HepG2 (cell line): ENCODE measurements at regions not wholly inside any gene's neighbourhood (a gene's known extent, or its start where the extent isn't known, plus 50 kb on each side); places are given as distances from the start of the nearest gene placed in this dataset.

Experiments used
- ATAD3A ChIP-seq: sonication (generic); formaldehyde crosslinking; IDR thresholded peaks from 2 replicates; pipeline ENCODE4 v1.4.0; 2020; ENCODE audit warnings: missing genetic modification reagents
- FOXA1 ChIP-seq, 2 experiments: fragments of 450-650 bp in 1 of 2; sonication (generic) in 1 of 2; formaldehyde crosslinking in 1 of 2; IDR thresholded peaks; 2 replicates each; pipeline versions ENCODE4 v1.4.0 to v1.6.1; 2016 to 2020; ENCODE audit warnings: missing genetic modification reagents in 1 of 2
- GABPA ChIP-seq, 2 experiments: IDR thresholded peaks; 2 replicates each; pipeline ENCODE4 v1.6.1; 2011 to 2016; ENCODE audit warnings: low read depth in 2 of 2, low read length in 1 of 2, missing biosample characterization in 1 of 2, missing genetic modification characterization in 1 of 2
- HOXA3 ChIP-seq: sonication (generic); formaldehyde crosslinking; IDR thresholded peaks from 2 replicates; pipeline ENCODE4 v1.5.0; 2020; ENCODE audit warnings: missing genetic modification reagents
- IRF2 ChIP-seq: IDR thresholded peaks from 2 replicates; pipeline ENCODE4 v1.6.1; 2018; ENCODE audit warnings: missing genetic modification reagents, missing compliant biosample characterization
- NFATC3 ChIP-seq: sonication (generic); formaldehyde crosslinking; IDR thresholded peaks from 2 replicates; pipeline ENCODE4 v1.5.1; 2020; ENCODE audit warnings: mild to moderate bottlenecking, missing genetic modification reagents
- PBX2 ChIP-seq: IDR thresholded peaks from 2 replicates; pipeline ENCODE4 v1.6.1; 2016; ENCODE audit warnings: control low read depth
- PHB2 ChIP-seq: fragments of 450-650 bp; IDR thresholded peaks from 2 replicates; pipeline ENCODE4 v1.6.1; 2018; ENCODE audit not compliant: partially characterized antibody
- RBFOX2 ChIP-seq: fragments of 200-400 bp; formaldehyde crosslinking; IDR thresholded peaks from 2 replicates; pipeline ENCODE4 v1.6.1; 2017; ENCODE audit warnings: low read depth, mild to moderate bottlenecking, low read length
- REL ChIP-seq: sonication (generic); formaldehyde crosslinking; conservative IDR thresholded peaks from 2 replicates; pipeline ENCODE4 v1.8.0; 2022; ENCODE audit warnings: mild to moderate bottlenecking, missing genetic modification reagents, moderate library complexity
- ZNF10 ChIP-seq: sonication (generic); formaldehyde crosslinking; IDR thresholded peaks from 2 replicates; pipeline ENCODE4 v1.4.0; 2020; ENCODE audit warnings: mild to moderate bottlenecking, low read depth, missing genetic modification reagents, borderline replicate concordance
- ZNF142 ChIP-seq: sonication (generic); formaldehyde crosslinking; IDR thresholded peaks from 2 replicates; pipeline ENCODE4 v1.4.0; 2020; ENCODE audit warnings: missing genetic modification reagents
- ZNF224 ChIP-seq: sonication (generic); formaldehyde crosslinking; IDR thresholded peaks from 2 replicates; pipeline ENCODE4 v1.5.0; 2020; ENCODE audit warnings: mild to moderate bottlenecking, missing genetic modification reagents
- ZNF232 ChIP-seq: sonication (generic); formaldehyde crosslinking; IDR thresholded peaks from 2 replicates; pipeline ENCODE4 v1.4.0; 2020; ENCODE audit warnings: missing genetic modification reagents, borderline replicate concordance
- ZNF44 ChIP-seq: sonication (generic); formaldehyde crosslinking; IDR thresholded peaks from 2 replicates; pipeline ENCODE4 v1.5.1; 2020; ENCODE audit warnings: mild to moderate bottlenecking, missing genetic modification reagents
- ZNF501 ChIP-seq: sonication (generic); formaldehyde crosslinking; IDR thresholded peaks from 2 replicates; pipeline ENCODE4 v1.5.1; 2020; ENCODE audit warnings: mild to moderate bottlenecking, moderate library complexity, missing genetic modification reagents
- ZNF550 ChIP-seq: sonication (generic); formaldehyde crosslinking; IDR thresholded peaks from 2 replicates; pipeline ENCODE4 v1.4.0; 2020; ENCODE audit warnings: mild to moderate bottlenecking, missing genetic modification reagents, borderline replicate concordance
- ZNF556 ChIP-seq: sonication (generic); formaldehyde crosslinking; IDR thresholded peaks from 2 replicates; pipeline ENCODE4 v1.4.0; 2020; ENCODE audit warnings: mild to moderate bottlenecking, missing genetic modification reagents, borderline replicate concordance
- ZNF703 ChIP-seq: sonication (generic); formaldehyde crosslinking; IDR thresholded peaks from 2 replicates; pipeline ENCODE4 v1.5.1; 2020; ENCODE audit warnings: missing genetic modification reagents, mild to moderate bottlenecking, moderate library complexity, borderline replicate concordance
- ZNF850 ChIP-seq: sonication (generic); formaldehyde crosslinking; conservative IDR thresholded peaks from 2 replicates; pipeline ENCODE4 v1.9.0; 2021; ENCODE audit warnings: mild to moderate bottlenecking, missing genetic modification reagents
- ZNF891 ChIP-seq: sonication (generic); formaldehyde crosslinking; IDR thresholded peaks from 2 replicates; pipeline ENCODE4 v1.5.0; 2020; ENCODE audit warnings: mild to moderate bottlenecking, missing genetic modification reagents
- TF ChIP-seq, protein P1 (sequence below): sonication (generic); formaldehyde crosslinking; conservative IDR thresholded peaks from 2 replicates; pipeline ENCODE4 v1.8.0; 2022; ENCODE audit warnings: missing genetic modification reagents

DNA sequence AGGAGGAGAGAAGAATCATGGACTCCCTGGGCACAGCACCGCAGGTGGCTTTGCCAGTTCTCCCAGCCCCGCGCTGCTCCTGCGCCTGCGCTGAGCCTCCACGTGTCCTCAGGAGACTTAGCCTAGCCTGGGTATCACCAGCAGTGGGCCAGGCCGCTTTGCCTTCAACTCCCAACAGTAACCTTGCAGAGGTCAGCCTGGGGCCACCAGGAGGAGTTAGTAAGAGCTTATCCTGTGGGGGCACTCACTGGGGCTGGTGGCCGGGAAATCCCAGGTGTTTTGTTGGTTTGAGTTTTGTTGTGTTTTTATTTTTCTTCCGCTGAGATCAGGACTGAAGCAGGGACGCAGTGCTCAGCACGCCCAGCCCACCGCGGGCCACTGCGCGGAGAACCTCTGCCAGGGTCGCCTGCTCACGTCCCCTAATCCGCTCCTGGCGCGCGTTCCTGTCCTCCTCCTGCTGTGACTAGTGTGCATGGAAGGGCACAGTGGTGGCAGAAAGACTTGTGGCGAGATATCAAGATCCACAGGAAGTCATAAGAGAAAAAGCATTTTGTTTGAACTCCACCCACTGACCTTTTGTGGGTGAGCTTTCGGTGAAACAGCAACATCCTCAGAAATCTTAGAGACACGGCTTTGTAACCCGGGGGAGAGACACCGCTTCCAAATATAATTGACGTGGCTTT is 207.4 kb upstream of the RFC3 start (continued):
- TF ChIP-seq ZNF850 (CRISPR knock-in tag) (no peak), PBX2 (CRISPR knock-in tag) (no peak), PHB2 (no peak), ZNF501 (peak; percentile 66), ZNF703 (CRISPR knock-in tag) (no peak), IRF2 (peak; percentile 67), HOXA3 (peak; percentile 70; the same call in 1 of the 2 replicates), ZNF142 (peak; percentile 23; the same call in 1 of the 2 replicates), ZNF891 (CRISPR knock-in tag) (peak; percentile 75; the same call in 1 of the 2 replicates), ATAD3A (no peak), ZNF224 (CRISPR knock-in tag) (no peak), ZNF10 (no peak), ZNF550 (CRISPR knock-in tag) (no peak), NFATC3 (CRISPR knock-in tag) (no peak), FOXA1 (IDR thresholded peaks at IDR 0.05) (no peak), FOXA1 (CRISPR knock-in tag; IDR thresholded peaks at IDR 0.05) (peak; percentile 29; the same call in 1 of the 2 replicates), GABPA (IDR thresholded peaks at IDR 0.05; ENCODE audit: low read depth, low read length) (no peak), GABPA (CRISPR knock-in tag; IDR thresholded peaks at IDR 0.05; ENCODE audit: low read depth) (no peak), RBFOX2 (peak; percentile 93), ZNF556 (CRISPR knock-in tag) (no peak), REL (CRISPR knock-in tag) (0 out of 2 replicates have a peak, but pooled peaks have one; percentile 2), ZNF232 (CRISPR knock-in tag) (peak; percentile 79; the same call in 1 of the 2 replicates), ZNF44 (CRISPR knock-in tag) (0 out of 2 replicates have a peak, but pooled peaks have one; percentile 12)
- TF ChIP-seq, protein P1, sequence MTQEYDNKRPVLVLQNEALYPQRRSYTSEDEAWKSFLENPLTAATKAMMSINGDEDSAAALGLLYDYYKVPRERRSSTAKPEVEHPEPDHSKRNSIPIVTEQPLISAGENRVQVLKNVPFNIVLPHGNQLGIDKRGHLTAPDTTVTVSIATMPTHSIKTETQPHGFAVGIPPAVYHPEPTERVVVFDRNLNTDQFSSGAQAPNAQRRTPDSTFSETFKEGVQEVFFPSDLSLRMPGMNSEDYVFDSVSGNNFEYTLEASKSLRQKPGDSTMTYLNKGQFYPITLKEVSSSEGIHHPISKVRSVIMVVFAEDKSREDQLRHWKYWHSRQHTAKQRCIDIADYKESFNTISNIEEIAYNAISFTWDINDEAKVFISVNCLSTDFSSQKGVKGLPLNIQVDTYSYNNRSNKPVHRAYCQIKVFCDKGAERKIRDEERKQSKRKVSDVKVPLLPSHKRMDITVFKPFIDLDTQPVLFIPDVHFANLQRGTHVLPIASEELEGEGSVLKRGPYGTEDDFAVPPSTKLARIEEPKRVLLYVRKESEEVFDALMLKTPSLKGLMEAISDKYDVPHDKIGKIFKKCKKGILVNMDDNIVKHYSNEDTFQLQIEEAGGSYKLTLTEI (CRISPR knock-in tag) = no peak
